Loucy (cell line): ENCODE measurements at regions not wholly inside any gene's neighbourhood (a gene's known extent, or its start where the extent isn't known, plus 50 kb on each side); places are given as distances from the start of the nearest gene placed in this dataset.

Source experiments
- EZH2phosphoT487 ChIP-seq: fragments of 200-600 bp; IDR thresholded peaks from 2 replicates; pipeline ENCODE4 v1.6.1; 2018; ENCODE audit warnings: antibody characterized with exemption, mild to moderate bottlenecking, moderate library complexity, borderline replicate concordance
- TF ChIP-seq, protein P1 (sequence below): fragments of 200-600 bp; sonication (generic); conservative IDR thresholded peaks from 2 replicates; pipeline ENCODE4 v1.5.1; 2014; ENCODE audit warnings: mild to moderate bottlenecking, antibody characterized with exemption, low read length

DNA sequence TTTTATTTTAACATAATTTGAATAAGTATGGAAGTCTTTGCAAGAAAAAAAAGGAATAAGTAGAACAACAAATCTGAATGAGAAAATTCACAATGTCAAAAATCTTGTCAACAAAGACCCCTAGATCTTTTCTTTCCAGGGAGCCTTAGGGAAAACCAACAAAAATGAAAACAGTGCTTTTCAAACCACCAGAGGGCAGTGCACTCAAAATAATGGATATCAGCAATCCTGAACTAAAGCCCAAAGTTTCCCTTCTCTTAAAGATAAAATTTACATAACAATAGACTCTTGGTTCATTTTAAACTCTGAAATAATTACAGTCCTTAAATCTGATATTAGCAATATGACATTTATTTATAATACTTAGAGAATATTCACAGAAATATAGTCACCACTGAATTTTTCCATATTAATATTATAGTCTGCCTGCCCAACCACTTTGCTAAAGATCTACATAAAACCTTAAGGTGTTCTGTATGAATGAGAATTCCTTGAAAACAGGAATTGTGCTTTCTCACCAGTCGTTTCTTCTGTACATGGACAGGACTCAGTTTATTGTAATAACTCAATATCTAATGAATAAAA lies 105.3 kb upstream of the BMP5 start:
- TF ChIP-seq, protein P1, sequence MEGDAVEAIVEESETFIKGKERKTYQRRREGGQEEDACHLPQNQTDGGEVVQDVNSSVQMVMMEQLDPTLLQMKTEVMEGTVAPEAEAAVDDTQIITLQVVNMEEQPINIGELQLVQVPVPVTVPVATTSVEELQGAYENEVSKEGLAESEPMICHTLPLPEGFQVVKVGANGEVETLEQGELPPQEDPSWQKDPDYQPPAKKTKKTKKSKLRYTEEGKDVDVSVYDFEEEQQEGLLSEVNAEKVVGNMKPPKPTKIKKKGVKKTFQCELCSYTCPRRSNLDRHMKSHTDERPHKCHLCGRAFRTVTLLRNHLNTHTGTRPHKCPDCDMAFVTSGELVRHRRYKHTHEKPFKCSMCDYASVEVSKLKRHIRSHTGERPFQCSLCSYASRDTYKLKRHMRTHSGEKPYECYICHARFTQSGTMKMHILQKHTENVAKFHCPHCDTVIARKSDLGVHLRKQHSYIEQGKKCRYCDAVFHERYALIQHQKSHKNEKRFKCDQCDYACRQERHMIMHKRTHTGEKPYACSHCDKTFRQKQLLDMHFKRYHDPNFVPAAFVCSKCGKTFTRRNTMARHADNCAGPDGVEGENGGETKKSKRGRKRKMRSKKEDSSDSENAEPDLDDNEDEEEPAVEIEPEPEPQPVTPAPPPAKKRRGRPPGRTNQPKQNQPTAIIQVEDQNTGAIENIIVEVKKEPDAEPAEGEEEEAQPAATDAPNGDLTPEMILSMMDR, result peak; percentile 92
- no peak for TF ChIP-seq EZH2phosphoT487
